ENCODE measurements at regions not wholly inside any gene's neighbourhood (a gene's known extent, or its start where the extent isn't known, plus 50 kb on each side); places are given as distances from the start of the nearest gene placed in this dataset.

GRCh38 chr1:159370855-159371254 lies 61.1 kb upstream of the OR10J4 start:
- Histone ChIP-seq H2AFZ (replicated peaks; ENCODE audit: low read length, poor library complexity) (no peak overlapping the region), H3K14ac (replicated peaks; ENCODE audit: low read depth, low read length) (no peak overlapping the region), H2BK15ac (ENCODE audit: low read depth, low read length) (no peak overlapping the region), H3K23ac (ENCODE audit: low read depth, low read length) (no peak overlapping the region), H2BK120ac (ENCODE audit: low read depth, low read length) (no peak overlapping the region), H2BK5ac (ENCODE audit: low read depth, low read length, poor library complexity, severe bottlenecking) (no peak overlapping the region), H3K9me1 (ENCODE audit: insufficient read depth, low read length) (no peaks in the 10 kb centered on the region), H4K5ac (ENCODE audit: low read depth, low read length) (no peak overlapping the region), H3K9ac (ENCODE audit: low read depth, low read length) (no peak overlapping the region), H3K56ac (ENCODE audit: extremely low read depth, insufficient read depth, low read length) (no peak overlapping the region), H2BK20ac (ENCODE audit: low read depth, low read length) (no peak overlapping the region), H3K4me1 (ENCODE audit: control insufficient read depth, insufficient read depth, low read length) (no peaks in the 10 kb centered on the region), H3K4me3 (ENCODE audit: insufficient read depth, low read depth, low read length) (no peak overlapping the region), H3K4ac (ENCODE audit: low read depth, low read length) (no peak overlapping the region), H4K91ac (ENCODE audit: insufficient read depth, low read depth, low read length) (no peak overlapping the region), H4K8ac (ENCODE audit: low read depth in 2 of 2, low read length in 2 of 2) (no peak overlapping the region), H2AK5ac (ENCODE audit: low read depth, low read length) (no peak overlapping the region), H3K27ac (ENCODE audit: insufficient read depth, low read length) (no peak overlapping the region), H3K79me1 (ENCODE audit: low read depth in 1 of 2, low read length in 2 of 2) (no peaks in the 10 kb centered on the region), H4K20me1 (ENCODE audit: insufficient read depth, low read length) (no peaks in the 10 kb centered on the region), H3K18ac (ENCODE audit: low read depth, low read length) (no peak overlapping the region), H3K27me3 (ENCODE audit: control insufficient read depth, insufficient read depth, low read length) (no peaks in the 10 kb centered on the region), H3K9me3 (ENCODE audit: control insufficient read depth, insufficient read depth, low read length) (peaks cover 6% of the 10 kb centered on the region; the same call in 1 of the 2 replicates), H3K4me2 (ENCODE audit: low read depth, low read length) (no peak overlapping the region), H2AK9ac (replicated peaks; ENCODE audit: low read depth, low read length, poor library complexity) (no peak overlapping the region), H3K36me3 (ENCODE audit: control insufficient read depth, insufficient read depth, low read length) (no peaks in the 10 kb centered on the region)
- in situ Hi-C loops (cut with MboI; ENCODE audit: low sequenced_read_pairs), result no loop called here
- POLR2A ChIA-PET (ENCODE audit: unreplicated experiment), result no interaction called here
- CTCF ChIA-PET, result interaction anchor here (1.0 kb wide), 1 partner anchor 520 kb away, joined by 3 read pairs; no protein-coding TSS in a partner anchor
- ATAC-seq (ENCODE audit: low read depth), result no peak
- dilution Hi-C loops (cut with HindIII; ENCODE audit: low sequenced_read_pairs, unreplicated experiment), result no loop called here
- intact Hi-C loops (cut with micrococcal nuclease), result no loop called here
- no peak for DNase-seq
- WGBS, 2 experiments (ENCODE audit: extremely low coverage in 2 of 2, insufficient read length in 1 of 2), result no CpG with 5 or more reads among the region's 4 CpGs
- TF ChIP-seq CTCF (conservative IDR thresholded peaks at IDR 0.05; ENCODE audit: low read depth, low read length) (no peak), BHLHE40 (IDR thresholded peaks at IDR 0.05; ENCODE audit: low read depth, low read length) (no peak), RAD21 (IDR thresholded peaks at IDR 0.05; ENCODE audit: low read length) (no peak), FOS (IDR thresholded peaks at IDR 0.05; ENCODE audit: low read depth, low read length) (no peak), NFE2L2 (IDR thresholded peaks at IDR 0.05; ENCODE audit: low read depth, low read length) (no peak), CHD1 (IDR thresholded peaks at IDR 0.05; ENCODE audit: low read depth, low read length) (no peak), RCOR1 (IDR thresholded peaks at IDR 0.05; ENCODE audit: insufficient replicate concordance, low read length) (no peak), SMC3 (IDR thresholded peaks at IDR 0.05; ENCODE audit: low read depth, low read length) (no peak), RFX5 (IDR thresholded peaks at IDR 0.05; ENCODE audit: low read depth, low read length) (no peak), ELK1 (IDR thresholded peaks at IDR 0.05; ENCODE audit: borderline replicate concordance, low read depth, low read length) (no peak), MAZ (IDR thresholded peaks at IDR 0.05; ENCODE audit: borderline replicate concordance, low read depth, low read length) (no peak), MAFK (IDR thresholded peaks at IDR 0.05; ENCODE audit: low read depth, low read length) (no peak), CEBPB (IDR thresholded peaks at IDR 0.05; ENCODE audit: low read depth, low read length) (no peak), MXI1 (IDR thresholded peaks at IDR 0.05; ENCODE audit: borderline replicate concordance, low read depth, low read length) (no peak), POLR2A (IDR thresholded peaks at IDR 0.05; ENCODE audit: low read depth, low read length) (no peak)
- TF ChIP-seq, protein P1, sequence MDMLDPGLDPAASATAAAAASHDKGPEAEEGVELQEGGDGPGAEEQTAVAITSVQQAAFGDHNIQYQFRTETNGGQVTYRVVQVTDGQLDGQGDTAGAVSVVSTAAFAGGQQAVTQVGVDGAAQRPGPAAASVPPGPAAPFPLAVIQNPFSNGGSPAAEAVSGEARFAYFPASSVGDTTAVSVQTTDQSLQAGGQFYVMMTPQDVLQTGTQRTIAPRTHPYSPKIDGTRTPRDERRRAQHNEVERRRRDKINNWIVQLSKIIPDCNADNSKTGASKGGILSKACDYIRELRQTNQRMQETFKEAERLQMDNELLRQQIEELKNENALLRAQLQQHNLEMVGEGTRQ (IDR thresholded peaks at IDR 0.05; ENCODE audit: low read depth, low read length), result no peak
- no TSS peak for BruUV-seq (replicated peaks)

All from IMR-90 (cell line).